Gastrocnemius medialis (tissue), 4 donors: ENCODE measurements at regions not wholly inside any gene's neighbourhood (a gene's known extent, or its start where the extent isn't known, plus 50 kb on each side); places are given as distances from the start of the nearest gene placed in this dataset.

Source experiments
- POLR2A ChIP-seq, 2 donors: fragments of 450-650 bp; IDR thresholded peaks; one replicate each; pipeline ENCODE4 v1.6.1; 2017; ENCODE audit warnings: antibody characterized with exemption in 2 of 2, mild to moderate bottlenecking in 2 of 2, moderate library complexity in 2 of 2
- TF ChIP-seq, protein P1 (sequence below), 5 experiments: fragments of 450-650 bp in 3 of 5; fragments of 200-600 bp in 2 of 5; sonication (generic) in 2 of 5; IDR thresholded peaks in 4 of 5; conservative IDR thresholded peaks in 1 of 5; 1 replicate in 4 of 5; 2 replicates in 1 of 5; pipeline ENCODE4 v1.5.1; 2016 to 2019; ENCODE audit warnings: antibody characterized with exemption in 5 of 5, mild to moderate bottlenecking in 3 of 5, moderate library complexity in 3 of 5

DNA sequence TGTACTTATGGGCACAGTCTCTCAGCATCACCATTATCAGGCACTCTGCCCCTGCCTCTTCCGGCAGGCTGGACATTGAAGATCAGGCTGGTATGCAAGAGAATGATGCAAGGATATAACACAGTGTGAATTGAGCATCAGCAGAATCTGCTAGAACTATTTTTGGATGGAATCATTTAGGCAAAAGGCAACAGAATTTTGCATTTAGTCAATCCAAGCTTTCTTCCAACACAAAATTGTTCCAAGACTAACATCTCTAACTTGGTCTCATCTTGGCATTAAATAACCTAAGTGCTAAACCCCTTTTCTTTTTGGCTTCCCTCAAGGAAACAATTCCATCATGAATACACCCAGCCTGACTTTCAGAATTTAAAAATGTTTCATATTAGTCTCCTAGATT lies 339.9 kb downstream of the PRELID2 start:
- TF ChIP-seq, protein P1, sequence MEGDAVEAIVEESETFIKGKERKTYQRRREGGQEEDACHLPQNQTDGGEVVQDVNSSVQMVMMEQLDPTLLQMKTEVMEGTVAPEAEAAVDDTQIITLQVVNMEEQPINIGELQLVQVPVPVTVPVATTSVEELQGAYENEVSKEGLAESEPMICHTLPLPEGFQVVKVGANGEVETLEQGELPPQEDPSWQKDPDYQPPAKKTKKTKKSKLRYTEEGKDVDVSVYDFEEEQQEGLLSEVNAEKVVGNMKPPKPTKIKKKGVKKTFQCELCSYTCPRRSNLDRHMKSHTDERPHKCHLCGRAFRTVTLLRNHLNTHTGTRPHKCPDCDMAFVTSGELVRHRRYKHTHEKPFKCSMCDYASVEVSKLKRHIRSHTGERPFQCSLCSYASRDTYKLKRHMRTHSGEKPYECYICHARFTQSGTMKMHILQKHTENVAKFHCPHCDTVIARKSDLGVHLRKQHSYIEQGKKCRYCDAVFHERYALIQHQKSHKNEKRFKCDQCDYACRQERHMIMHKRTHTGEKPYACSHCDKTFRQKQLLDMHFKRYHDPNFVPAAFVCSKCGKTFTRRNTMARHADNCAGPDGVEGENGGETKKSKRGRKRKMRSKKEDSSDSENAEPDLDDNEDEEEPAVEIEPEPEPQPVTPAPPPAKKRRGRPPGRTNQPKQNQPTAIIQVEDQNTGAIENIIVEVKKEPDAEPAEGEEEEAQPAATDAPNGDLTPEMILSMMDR (IDR thresholded peaks at IDR 0.05 in 4 of 5, conservative IDR thresholded peaks at IDR 0.05 in 1 of 5), result no peak
- TF ChIP-seq POLR2A (IDR thresholded peaks at IDR 0.05), result no peak
